ENCODE measurements at regions not wholly inside any gene's neighbourhood (a gene's known extent, or its start where the extent isn't known, plus 50 kb on each side); places are given as distances from the start of the nearest gene placed in this dataset.

DNA sequence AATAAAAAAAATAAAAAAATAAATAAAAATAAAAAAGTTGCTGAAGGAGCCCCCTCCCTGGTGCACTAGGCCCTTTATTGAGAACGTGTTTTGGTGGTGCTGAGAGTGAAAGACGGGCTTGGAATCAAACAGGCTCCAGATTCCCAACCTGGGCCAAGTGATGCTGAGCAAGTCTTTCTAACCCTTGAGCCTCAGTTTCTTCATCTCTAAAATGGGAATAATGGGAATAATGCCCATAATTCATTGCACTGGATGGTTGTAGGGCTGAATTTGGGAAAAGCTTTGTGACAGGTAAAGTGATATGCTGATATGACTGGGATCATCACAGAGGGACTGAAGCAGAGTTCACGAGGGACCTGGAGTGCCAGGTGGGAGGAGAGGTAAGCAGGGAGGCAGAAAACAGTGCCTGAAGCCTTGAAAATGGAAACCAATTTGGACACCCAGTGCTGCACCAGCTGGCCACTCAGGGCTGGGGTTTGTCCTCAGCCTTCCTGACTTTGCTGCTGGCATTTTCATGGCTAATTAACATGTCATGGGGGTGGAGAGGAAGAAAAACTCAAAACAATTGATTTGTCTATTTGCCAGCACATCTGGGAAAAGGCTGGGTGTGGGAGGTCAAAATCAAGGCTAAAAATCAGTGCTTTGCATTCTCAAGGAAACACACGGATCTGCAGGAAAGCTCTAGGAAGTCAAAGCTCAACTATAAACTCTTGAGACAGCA, 241.3 kb downstream of the LOXHD1 start:
- DNase-seq, result no peak

DNA sequence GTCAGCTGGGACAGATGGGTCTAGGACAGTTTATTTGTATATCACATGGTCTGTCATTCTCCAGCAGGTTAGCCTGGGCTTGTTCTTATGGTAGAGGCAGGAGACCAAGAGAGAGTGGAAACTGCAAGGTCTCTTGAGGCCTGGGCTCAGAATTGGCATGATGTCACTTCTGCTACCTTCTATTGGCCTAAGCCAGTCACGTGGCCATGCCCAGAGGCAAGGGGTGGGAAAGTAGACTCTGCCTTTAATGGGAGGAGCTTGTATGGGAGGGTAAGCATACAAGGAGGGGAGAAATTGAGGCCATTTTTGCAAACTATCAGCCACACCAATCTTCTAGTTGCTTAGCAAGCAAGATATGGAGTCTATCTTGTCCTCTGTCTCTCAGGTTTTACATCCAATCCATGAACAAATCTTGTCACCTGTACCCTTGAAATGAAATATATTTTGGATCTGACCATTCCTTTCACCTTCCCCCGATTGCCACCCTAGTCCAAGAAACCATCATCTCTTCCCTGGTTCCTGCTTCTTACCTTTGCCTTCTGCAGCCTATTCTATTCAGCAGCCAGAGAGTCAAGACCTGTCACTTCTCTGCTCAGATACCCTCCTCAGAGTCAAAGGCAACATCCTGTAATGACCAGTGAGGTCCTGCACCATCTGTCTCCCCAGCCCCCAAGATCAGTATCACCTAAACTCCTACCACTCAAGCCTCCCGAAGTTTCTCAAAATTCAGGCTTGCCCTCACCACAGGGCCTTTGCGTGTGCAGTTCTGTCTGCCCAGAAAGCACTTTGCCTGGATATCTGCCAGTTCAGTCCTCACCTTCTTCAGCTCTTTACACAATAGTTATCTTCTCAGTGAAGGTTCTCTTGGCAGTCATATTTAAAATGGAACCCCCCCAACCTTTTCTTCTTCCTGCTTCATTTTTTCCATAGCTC, 240.0 kb downstream of the LOXHD1 start:
- DNase-seq, result no peak

DNA sequence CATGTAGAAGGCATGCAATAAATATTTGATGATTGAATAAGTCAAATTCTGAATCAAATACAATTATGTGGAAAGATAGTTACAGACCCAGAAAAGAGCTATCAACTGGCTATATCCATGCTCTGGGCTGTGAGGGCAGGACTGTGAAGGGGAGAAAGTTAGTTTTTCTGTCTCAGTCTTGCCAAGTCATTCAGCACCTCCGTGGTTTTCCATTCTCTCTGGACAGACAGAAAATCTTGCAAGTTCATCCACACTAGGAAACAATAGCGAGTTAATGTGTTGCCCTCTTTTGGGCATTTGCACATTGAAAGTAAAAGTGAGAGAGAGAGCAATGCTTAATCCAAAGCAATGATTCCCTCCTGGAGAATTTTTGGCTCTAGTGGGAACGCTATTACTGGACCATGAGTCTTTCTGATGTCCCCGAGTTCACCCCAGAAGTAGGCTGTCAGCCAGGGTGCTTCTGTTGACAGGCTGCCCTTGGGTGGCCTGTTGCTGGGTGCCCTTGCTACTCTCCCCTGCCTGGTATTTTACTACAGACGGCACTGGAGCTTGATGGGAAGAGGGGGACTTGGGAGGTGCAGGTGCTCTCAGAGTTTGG, 238.3 kb downstream of the LOXHD1 start:
- DNase-seq, result no peak

DNA sequence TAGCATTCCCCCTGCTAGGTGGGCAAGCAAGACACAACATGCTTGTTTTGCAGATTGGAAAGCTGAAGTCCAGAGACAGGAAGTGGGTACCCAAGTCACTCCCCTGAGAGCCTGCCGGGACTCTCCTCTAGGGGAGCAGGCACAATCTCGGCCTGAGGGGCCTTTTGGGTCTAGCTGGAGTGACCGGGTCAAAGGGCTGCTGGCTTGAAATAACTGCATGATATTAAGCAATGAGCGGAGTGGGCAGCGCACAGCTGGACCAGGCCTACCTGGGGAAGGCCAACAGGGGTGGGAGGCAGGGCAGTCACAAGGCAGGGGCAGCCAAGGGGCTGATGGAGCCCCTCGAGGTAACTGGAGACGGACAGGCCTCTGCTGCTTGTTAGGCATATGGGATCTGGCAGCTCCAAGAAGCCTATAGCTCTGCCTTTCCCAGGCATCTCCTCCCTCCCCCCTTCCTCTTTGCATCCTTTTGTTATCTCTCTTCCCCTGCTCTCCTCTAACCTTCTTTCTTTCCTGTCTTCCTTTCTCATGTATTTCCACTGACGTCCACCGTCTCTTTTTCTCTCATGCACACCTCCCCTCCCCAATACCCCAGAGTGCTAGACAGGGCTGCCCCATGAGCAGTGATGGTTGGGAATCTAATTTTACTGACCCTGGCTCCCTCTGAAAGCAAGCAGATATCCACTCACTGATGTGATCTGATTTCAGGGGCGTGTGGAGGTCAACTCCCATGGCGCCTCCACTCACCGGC, 237.5 kb downstream of the LOXHD1 start:
- DNase-seq, result no peak

DNA sequence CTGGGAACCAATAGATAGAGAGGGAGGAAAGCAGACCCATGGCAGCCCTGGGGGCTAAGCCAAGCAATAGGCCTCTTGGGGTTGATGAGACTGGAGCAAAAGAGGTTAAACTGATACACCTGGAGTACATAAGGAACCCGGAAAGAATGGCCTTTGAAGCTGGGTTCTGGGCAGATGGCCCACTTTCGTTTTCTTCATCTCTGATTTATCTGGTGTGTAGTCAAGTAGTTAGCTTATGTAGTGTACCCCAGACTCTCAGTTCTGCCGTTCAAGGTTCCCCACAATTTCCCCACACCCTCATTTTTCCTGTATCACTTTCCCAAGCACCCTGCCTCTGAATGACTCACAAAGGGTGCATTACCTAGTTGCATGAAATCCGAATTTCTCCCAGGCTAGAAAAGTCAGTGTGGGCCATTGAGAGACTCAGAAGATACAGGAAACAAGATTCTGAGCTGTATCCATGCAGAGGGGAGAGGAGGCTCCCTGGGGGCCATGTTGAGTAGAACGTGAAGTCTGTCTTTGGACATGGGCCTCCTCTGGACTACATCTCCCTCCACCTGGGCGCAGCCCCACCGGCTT, 235.0 kb downstream of the LOXHD1 start:
- no peak for DNase-seq

DNA sequence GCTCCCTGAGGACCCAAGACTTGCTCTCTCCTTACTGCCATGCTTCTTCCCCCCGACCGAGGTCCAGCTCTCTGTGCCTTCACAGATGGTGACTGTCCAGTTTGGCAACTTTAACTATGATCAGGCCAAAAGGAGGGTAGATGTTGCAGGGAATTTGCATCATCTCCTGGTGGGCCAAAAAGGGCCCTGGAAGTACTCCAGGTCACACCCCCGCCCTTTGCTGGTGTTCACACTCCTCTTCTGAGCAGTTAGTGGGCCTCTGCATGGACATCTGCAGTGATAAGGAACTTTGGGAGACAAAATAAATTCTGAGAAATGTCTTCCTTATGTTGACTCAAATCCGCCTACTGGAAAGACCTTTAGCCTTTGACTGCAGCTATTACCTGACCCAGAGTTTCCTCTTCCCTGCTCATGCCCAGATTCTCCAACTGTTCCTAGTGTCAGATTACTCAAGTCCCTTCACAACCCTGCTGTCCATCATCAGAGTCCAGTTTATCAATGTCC, 234.4 kb downstream of the LOXHD1 start:
- no peak for DNase-seq

- DNase-seq, result no peak
Observed at GRCh38 chr18:46423226-46423805, 233.7 kb downstream of the LOXHD1 start.

DNA sequence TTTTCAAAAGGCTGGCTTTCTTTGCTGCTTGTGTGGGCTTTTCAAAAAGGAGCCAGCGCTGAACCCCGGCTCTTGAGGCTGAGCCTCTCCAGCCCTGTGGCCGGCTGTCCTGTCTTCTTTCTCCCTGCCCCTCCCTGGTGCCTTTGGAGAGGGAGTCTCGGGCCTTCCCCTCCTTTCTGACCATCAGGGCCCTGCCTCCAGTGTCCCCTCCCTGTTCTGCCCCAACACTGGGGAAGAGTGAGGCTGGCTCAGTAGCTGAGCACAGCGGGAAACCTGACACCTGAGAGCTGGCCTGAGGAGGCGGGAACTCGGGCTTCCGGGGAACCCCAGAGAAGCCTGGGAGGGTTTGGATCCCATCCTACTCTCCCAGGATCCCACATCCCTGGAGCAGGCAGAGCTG, 232.1 kb downstream of the LOXHD1 start:
- no peak for DNase-seq

DNA sequence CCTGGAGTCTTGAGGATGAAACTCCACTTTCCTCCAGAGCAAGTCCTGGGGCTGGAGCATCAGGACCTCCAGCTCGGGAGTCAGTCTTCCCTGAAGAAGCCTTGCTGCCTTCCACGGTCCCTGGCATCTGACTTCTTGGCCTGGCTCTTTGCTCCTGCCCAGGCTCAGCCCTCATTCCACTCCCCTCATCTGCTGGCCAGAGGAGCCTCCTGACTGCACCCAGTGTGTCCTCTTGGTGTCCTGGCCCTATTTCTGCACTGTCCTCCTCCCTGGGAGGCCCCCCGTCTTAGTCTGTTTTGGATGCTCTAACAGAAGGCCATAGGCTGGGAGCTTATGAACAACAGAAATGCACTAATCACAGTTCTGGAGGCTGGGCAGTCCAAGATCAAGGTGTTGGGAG, 231.5 kb downstream of the LOXHD1 start:
- no peak for DNase-seq

DNA sequence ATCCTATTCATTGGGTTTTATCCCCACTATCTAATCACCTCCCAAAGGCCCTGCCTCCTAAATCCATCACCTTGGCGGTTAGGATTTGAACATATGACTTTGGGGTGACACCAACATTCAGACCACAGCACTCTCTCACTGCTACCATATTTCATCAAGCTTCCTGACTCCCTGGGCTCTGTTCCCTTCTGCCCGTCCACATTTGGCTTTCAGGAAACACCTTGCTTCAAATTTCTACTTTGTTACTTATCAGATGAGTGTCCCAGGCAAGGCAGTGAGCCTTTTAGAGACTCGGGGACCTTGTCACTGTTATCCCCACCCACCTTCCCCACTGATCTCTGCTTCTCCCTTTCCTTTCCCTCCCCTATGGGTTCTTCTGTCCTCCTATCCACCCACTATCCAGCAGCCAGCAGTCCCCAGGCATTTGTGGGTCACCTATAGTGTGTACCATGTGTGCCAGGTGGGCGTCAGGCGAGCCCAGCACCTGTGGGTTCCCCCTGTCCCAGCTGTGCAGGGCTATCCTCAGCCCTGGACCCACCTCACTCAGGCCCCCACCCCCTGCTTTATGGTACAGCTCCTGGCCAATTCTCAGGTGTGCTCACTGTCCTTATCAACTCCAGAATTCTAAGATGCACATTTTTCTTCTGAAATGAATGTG, 230.9 kb downstream of the LOXHD1 start:
- no peak for DNase-seq

GRCh38 chr18:46426679-46427047, 230.4 kb downstream of the LOXHD1 start:
- DNase-seq, result no peak
